ENCODE measurements at regions not wholly inside any gene's neighbourhood (a gene's known extent, or its start where the extent isn't known, plus 50 kb on each side); places are given as distances from the start of the nearest gene placed in this dataset.
"Not testable (repeated sequence)": the region's sequence is repeated elsewhere in the genome, so short reads cannot be mapped to it uniquely, and the experiment has no call there.

- H3K27ac ChIP-seq (ENCODE audit: low read depth in 1 of 2, low read length in 2 of 2) = no peak overlapping the region
- TF ChIP-seq, protein P1, sequence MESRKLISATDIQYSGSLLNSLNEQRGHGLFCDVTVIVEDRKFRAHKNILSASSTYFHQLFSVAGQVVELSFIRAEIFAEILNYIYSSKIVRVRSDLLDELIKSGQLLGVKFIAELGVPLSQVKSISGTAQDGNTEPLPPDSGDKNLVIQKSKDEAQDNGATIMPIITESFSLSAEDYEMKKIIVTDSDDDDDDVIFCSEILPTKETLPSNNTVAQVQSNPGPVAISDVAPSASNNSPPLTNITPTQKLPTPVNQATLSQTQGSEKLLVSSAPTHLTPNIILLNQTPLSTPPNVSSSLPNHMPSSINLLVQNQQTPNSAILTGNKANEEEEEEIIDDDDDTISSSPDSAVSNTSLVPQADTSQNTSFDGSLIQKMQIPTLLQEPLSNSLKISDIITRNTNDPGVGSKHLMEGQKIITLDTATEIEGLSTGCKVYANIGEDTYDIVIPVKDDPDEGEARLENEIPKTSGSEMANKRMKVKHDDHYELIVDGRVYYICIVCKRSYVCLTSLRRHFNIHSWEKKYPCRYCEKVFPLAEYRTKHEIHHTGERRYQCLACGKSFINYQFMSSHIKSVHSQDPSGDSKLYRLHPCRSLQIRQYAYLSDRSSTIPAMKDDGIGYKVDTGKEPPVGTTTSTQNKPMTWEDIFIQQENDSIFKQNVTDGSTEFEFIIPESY (IDR thresholded peaks at IDR 0.05) = no peak
- TF ChIP-seq RAD21 (IDR thresholded peaks at IDR 0.05) = no peak
- no peak for TF ChIP-seq EGR1 (IDR thresholded peaks at IDR 0.05; ENCODE audit: low read depth in 2 of 2)
- TF ChIP-seq GABPA (IDR thresholded peaks at IDR 0.05 in 1 of 2, conservative IDR thresholded peaks at IDR 0.05 in 1 of 2) = no peak
- TF ChIP-seq REST (IDR thresholded peaks at IDR 0.05) = no peak
- TF ChIP-seq FOXA1 (IDR thresholded peaks at IDR 0.05) = no peak
- no peak for TF ChIP-seq HNF4A (conservative IDR thresholded peaks at IDR 0.05)
- TF ChIP-seq HNF4G (IDR thresholded peaks at IDR 0.05) = no peak
- no peak for TF ChIP-seq YY1 (IDR thresholded peaks at IDR 0.05)
- TF ChIP-seq MAX (IDR thresholded peaks at IDR 0.05) = no peak
- TF ChIP-seq, protein P2, sequence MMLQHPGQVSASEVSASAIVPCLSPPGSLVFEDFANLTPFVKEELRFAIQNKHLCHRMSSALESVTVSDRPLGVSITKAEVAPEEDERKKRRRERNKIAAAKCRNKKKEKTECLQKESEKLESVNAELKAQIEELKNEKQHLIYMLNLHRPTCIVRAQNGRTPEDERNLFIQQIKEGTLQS (IDR thresholded peaks at IDR 0.05) = no peak
- no peak for TF ChIP-seq RXRA (IDR thresholded peaks at IDR 0.05)
- TF ChIP-seq CTCF (IDR thresholded peaks at IDR 0.05; ENCODE audit: low read depth, low read length, missing input control) = no peak
- DNase-seq (ENCODE audit: low spot score) = no peak
- no peak overlapping the region for H3K4me3 ChIP-seq (ENCODE audit: low read depth in 1 of 3, low read length in 3 of 3)
- no peak overlapping the region for H3K9ac ChIP-seq (ENCODE audit: low read depth in 1 of 2, low read length in 2 of 2)
- WGBS = 82% methylated on average over 3 of the region's 3 CpGs
- H3K27me3 ChIP-seq (ENCODE audit: control insufficient read depth in 4 of 4, insufficient read depth in 4 of 4, low read length in 3 of 4) = no peaks in the 10 kb centered on the region
- no peaks in the 10 kb centered on the region for H3K36me3 ChIP-seq (ENCODE audit: control insufficient read depth in 4 of 4, insufficient read depth in 3 of 4, low read depth in 1 of 4, low read length in 3 of 4)
- no peaks in the 10 kb centered on the region for H3K9me3 ChIP-seq (ENCODE audit: control insufficient read depth in 4 of 4, low read length in 3 of 4)
- no peaks in the 10 kb centered on the region for H3K4me1 ChIP-seq (ENCODE audit: control insufficient read depth in 4 of 4, insufficient read depth in 4 of 4, low read length in 3 of 4)
Observed at GRCh38 chr3:102038477-102039142, 189.3 kb downstream of the NFKBIZ start.

DNA sequence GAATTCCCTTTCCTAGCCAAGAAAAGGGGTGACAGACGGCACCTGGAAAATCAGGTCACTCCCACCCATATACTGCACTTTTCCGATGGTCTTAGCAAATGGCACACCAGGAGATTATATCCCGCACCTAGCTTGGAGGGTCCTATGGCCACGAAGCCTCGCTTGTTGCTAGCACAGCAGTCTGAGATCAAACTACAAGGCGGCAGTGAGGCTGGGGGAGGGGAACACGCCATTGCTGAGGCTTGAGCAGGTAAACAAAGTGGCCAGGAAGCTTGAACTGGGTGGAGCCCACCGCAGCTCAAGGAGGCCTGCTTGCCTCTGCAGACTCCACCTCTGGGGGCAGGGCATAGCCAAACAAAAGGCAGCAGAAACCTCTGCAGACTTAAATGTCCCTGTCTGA, 190.8 kb downstream of the NFKBIZ start:
- WGBS = 90% methylated on average over 8 of the region's 8 CpGs
- H3K27ac ChIP-seq (ENCODE audit: low read depth in 1 of 2, low read length in 2 of 2); H3K9me3 ChIP-seq (ENCODE audit: control insufficient read depth in 4 of 4, low read length in 3 of 4); DNase-seq (ENCODE audit: low spot score); H3K4me3 ChIP-seq (ENCODE audit: low read depth in 1 of 3, low read length in 3 of 3); H3K4me1 ChIP-seq (ENCODE audit: control insufficient read depth in 4 of 4, insufficient read depth in 4 of 4, low read length in 3 of 4); H3K9ac ChIP-seq (ENCODE audit: low read depth in 1 of 2, low read length in 2 of 2); H3K36me3 ChIP-seq (ENCODE audit: control insufficient read depth in 4 of 4, insufficient read depth in 3 of 4, low read depth in 1 of 4, low read length in 3 of 4); H3K27me3 ChIP-seq (ENCODE audit: control insufficient read depth in 4 of 4, insufficient read depth in 4 of 4, low read length in 3 of 4): not testable (repeated sequence)
